CD1c-positive myeloid dendritic cell (primary cell): ENCODE measurements at regions not wholly inside any gene's neighbourhood (a gene's known extent, or its start where the extent isn't known, plus 50 kb on each side); places are given as distances from the start of the nearest gene placed in this dataset.
A peak's percentile ranks its signal among the peaks of the same experiment; 100 is the strongest.

Source experiments
- DNase-seq: peaks from one replicate; pipeline ENCODE4 v3.0.0-alpha.2; 2016; ENCODE audit errors: extremely low spot score

DNA sequence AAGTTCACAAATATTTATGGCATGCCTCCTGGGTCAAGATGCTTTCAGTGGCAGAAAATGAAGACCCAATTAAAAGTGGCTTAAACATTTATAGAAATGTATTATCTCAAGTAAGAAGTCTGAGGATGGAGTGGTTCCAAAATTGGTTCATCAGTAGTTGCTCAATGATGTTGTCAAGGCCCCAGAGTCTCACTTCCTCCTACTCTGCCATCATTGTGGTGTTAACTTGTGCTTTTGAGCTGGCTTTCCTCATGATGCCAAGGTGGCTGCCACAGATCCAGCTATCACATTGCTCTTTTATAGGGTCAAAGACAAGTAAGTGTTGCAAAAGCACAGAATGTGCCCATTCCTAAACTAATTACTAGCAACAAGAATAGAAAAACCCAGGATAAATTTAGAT, 404.6 kb upstream of the NRP1 start:
- DNase-seq = peak; percentile 39

DNA sequence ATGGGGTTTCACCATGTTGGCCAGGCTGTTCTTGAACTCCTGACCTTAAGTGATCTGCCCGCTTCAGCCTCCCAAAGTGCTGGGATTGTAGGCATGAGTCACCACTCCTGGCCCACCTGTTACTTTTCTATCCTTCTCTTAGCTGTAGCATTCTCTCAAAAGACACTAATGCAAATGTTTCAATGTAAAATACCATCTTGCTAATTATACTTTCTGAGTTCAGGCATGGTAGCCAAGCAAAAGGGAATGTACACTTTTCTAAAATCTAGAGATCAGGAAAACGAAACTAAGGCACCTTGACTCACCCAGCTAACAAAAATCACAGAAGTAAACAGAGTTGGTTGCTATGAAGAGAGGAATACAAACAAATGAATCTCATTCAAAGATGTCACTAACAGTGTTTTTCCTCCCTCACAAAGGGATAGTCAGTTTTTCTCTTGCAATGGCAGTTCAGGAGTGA, 401.0 kb upstream of the NRP1 start:
- DNase-seq = no peak

DNA sequence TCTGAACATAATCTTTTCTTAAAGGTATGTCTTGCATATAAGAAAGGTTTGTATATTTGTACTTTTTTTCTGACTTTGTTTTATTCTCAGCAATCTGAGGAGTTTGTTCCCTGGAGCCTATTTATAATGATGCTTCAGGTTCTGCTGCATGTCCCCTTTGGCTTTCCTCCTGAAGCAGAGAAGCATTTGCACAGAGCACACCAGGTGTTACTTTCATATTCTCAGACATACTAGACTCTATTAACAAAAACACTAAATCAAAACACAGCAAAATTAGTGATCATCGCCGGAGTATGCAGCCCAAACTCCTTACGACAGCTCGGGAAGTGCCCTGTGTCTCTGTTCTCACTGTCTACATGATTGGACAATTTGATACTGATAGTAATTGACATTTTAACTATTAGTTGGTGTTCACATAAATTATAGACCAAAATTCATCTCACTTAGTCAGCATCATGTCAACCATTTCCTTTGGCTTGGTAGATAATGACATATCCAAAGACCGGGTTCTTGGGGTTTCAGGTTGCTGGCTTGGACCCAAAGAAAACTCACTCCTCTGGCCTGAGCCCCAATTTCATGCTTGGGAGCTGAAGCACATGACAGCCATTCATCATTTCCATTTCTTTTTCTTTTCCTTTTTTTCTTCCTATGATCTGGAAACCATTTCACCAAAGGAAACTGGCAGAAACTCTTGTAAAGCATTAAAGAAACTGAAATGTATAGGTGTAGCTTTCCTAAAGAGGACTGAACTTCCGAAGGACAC, 400.1 kb upstream of the NRP1 start:
- DNase-seq = no peak

DNA sequence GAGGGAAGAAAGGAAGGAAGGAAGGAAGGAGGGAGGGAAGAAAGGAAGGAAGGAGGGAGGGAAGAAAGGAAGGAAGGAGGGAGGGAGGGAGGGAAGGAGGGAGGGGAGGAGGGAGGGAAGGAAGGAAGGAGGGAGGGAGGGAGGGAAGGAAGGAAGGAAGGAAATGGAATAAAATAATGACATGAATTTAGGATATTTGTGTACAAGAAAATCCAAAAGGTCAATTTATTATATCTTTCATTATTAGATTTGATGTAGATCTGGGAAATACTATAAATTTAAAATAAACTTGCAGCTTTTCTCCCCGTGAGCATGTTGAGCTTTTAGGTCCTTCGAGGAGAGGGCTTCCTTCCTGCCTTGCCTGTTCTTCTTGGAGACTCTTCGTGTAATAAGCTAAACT, 398.6 kb upstream of the NRP1 start:
- no peak for DNase-seq

DNA sequence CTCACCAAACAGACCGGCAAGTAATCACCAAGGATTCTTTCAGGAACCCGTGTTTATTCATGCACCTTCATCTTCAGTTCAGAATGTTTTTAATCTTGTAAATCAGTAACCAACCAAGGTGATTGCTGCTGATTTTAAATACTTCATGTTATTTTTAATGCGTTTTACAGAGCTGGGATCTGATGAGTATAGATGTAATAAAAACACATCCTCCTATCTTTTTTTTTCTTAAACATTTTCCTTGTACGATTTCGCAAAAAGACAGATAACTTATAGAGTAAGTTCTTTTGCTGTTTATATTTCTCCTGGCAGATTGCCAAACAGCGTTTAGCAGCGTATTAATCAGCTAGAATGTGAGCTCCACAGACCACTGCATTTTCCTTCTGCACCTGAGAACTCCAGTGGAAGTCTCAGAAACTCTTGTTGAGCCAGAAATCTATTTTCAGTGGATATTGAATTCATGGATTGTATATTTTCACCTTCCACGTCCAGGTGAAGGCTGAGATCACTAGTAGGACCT, 397.8 kb upstream of the NRP1 start:
- no peak for DNase-seq

DNA sequence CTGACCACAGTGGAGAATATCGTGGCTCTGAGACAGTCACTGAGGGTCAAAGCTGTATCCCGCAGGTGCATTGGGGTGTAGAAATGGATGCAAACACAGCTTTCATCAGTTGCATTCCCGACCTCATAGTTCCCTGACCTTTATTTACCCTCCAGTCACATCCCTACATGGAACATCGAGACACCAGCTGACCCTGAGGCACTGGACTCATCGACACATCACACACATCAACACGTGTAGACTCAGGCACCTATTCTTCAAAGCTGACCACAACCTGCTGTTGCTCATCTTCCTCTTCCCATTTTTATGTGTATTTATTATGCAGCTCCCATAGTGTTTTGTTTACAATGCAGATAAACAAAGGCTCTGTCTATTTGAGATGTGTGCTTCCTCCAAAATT, 396.9 kb upstream of the NRP1 start:
- DNase-seq = no peak

DNA sequence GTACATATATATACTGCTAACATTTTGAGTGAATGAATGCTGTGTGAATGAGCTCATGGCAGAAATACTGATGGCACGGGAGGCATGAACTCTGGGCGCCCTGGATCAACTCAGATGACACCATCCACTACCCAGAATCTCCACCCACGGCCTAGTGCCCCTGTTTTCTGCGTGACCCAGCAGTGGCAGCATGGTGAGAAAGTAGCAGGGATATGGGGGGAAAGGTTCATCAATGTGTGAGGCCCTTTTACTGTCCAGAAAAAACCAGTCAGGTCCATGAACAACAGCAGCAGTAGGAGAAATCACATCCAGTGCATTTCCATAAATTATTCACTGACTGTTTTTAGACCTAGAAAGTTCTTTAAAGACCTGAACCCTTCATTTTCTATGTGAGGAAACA, 391.0 kb upstream of the NRP1 start:
- no peak for DNase-seq

DNA sequence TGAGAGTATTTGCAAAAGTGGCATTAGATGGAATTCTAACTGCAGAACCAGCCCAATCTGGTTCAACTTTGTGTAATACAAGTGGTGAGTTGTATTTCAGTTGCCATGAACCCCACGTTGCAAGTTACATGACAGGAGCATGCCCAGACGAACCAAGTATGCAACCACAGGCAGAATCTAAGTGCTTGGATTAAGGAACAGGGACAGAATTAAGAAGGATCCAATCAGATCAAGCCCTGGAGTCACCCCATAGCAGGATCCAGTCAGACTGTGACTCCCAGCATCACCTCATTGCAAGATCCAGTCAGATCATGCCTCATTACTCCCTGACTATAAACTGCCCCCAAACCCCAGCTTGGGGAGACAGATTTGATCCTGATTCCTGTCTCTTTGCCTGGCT, 388.7 kb upstream of the NRP1 start:
- DNase-seq = no peak

DNA sequence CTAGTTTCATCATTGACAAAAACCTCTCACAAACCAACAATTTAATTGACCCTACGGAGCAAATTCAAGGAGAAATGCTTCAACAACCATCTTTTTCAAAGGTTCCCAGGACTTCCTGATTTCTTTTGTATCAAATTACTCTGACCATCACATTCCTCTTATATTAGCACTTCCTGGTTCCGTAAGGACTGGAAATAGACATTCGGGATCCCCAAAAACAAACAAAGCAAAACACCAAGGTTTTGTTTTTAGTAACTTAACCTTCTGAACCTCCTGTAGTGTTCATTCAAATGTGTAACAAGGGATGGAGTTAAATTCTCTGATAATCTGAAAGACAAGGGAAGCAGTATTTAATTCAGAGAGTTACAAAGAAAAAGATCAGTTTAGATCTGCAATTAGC, 387.6 kb upstream of the NRP1 start:
- DNase-seq = no peak

DNA sequence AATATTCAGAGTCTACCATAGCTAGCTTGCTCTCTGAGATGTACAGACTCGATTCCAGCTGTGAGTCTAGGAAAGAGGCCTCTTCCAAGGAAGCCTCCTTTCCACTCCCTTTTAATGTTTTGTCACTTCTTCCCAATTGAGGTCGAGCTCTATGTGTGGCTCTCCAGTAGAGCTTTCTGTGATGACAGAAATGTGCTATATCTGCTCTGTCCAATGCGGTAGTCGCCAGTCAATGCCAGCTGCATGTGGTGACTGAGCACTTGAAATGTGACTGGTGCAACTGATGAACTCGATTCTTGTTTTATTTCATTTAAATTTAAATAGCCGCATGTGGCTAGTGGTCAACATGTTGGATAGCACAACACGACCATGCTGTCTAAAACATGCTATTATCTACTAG, 387.0 kb upstream of the NRP1 start:
- no peak for DNase-seq

DNA sequence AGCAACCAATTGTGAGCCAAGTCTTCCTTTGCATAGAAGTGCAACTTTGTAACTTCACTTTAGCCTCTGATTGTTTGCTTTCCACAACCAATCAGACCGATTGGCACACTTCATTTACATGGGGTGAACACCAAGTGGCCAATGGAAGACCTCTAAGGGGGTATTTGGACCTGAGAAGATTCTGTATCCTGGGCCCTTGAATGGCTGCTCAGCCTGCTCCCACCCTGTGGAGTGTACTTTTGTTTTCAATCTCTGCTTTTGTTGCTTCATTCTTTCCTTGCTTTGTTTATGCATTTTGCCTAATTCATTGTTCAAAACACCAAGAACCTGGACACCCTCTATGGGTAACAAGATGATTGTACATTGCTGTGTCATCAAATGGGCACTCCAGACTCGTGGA, 385.7 kb upstream of the NRP1 start:
- DNase-seq = no peak

DNA sequence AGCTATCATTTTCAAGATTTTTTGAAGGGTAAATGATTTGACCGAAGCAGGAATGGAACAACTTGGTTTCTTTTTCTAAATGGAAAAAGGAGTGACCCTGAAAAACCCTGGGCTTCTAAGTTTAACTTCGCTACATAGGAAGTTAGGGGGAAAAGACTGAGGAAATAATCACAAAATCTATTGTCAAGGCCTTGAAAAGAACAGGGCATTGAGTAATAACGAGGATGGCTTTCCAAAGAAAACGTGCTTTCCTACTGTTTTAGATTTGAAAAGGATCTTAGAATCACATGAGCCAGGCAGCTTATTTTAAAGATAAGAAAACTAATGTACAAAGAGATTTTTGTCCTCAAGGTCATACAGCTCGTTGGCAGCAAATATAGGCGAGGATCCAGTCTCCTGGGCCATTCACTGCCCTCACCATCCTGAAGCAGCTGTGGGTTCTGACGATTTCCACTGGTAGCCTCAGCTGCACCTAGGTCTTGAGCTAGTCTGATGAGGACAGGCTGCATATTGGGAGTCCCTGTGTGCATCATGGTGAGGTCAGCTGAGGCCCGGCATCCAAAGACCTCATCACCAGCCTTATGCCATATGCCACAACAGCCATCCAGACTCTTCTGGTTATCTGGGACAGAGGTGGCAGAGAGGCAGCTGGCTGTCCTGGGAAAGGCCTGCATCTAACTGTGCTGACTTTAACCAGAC, 384.7 kb upstream of the NRP1 start:
- DNase-seq = no peak

DNA sequence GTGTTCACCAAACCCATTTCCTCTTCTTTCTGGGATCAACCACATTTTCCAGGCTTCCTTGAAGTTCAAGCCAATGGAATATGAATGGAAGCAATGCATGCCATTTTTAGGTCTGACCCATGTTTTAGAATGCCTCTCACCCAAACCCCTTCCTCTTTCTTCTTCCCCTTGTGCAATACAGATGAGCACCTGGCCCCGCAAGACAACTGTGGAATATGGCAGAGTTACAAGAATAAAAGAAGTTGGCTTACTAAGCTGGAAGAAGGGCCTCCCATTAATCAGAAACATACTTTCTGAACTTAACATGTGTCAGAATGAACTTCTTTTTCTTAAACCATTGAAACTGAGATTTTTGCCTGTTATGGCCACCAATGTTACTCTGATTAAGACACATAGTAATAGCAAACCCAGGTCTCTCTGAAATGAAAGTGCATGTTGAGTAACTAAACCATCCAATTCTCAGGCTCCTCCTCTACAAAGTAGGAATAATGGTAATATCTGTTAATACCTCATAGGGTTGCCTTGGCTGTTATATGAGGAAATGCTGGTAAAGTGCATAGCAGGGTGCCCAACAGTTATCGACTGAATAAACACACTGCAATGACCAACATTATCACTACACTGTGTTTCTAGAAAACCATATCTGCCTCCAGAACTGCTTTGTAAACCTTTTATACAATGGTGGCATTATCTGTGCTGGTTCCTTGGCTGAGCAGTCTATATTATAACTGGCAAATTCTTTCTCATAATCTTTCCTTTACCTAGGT, 382.2 kb upstream of the NRP1 start:
- DNase-seq = no peak

DNA sequence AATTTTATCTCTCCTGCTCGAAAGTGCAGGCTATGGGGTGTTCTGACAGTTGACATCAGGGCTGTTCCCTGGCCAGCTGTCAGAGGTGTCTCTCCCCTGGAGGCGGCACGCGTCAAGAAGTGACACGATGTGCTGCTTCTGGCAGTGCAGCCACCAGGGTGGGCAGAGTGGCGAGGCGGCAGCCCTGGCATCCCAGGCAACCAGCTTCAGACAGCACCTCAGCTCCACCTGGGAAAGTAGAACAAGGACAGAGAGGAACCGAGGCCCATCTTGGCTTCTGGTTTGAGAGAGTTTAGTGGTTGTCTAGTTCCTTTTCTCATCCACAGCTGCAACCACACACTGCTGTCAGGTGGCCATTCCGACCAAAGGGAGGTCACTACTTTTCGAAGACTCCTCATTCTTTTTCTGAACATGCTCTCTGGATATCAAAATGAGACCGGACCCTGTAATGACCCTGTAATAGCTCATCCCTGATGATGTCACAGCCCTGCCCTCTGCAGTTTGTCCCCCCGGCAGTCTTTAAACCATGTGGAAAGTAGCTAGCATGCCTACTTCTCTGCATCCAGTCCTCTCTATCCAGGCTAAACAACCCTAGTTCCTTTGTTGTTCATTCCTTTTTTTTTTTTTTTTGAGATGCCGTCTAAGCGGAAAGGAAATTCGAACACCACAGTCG, 381.0 kb upstream of the NRP1 start:
- DNase-seq = no peak

DNA sequence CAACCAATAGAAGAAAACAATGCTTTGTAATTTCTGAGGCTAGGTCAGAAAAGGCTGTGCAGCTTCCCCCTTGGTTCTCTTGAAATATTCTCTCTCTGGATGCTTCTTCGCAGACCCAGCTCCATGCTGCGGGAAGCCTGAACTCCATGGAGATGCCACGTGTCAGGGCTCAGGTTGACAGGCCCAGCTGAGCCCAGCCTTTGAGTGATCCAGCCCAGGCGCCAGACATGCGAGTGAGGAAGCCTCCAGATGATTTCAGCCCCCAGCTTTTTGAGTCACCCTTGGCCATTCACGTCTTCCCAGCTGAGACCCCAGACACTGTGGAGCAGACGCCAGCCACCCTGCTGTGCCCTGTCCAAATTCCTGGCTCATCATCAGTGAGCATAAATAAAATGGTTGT, 378.4 kb upstream of the NRP1 start:
- DNase-seq = no peak

DNA sequence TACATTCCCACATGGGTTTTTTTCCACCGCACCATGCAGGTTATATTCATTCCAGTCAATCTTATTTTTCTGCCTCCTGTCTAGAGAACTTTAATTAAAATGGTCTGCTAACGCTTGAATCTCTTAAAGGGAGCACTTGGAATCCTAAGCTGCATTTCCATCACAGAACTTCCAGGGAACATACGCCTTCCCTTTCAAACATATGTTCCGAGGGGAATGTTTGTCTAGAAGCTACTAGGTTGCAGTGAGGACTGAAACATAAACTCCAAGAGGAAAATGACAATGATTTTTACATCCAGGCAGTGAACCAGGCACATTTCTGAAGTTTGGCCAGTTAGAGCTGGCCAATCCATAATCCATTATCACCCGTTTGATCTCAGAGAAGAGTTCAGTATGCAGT, 375.5 kb upstream of the NRP1 start:
- no peak for DNase-seq

DNA sequence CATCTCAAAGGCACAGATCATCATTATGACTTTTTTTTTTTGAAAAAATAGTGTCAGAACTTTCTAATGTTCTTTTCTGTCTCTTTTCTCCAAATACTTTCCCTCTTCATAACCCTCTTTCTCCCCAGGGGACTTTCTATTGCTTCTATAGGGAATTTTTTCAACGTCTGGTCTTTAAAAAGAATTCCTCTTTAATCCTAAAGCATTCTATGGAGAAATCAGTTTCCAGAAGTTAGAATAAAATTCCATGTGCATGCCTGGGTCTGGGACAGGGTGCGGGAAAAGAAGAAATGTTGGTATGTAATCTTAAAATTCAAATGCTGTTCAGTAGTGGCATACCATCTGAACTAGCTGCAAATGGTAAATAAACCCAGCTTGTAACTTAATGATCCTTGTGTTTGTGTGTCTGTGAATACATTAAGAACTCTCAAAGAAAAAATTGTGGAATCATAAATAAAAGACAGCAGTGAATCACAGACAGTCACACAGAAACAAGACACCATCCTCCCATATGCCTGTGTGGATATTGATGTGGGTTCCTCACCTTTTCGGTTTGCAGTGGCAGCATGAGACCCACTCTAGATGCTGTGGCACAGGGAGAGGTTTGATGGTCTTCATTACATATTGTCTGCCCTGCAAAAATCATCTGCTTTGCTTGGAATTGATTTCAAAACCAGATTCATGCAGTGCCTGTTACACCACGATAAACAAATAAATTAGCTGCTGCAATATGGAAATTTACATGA, 374.7 kb upstream of the NRP1 start:
- DNase-seq = no peak

DNA sequence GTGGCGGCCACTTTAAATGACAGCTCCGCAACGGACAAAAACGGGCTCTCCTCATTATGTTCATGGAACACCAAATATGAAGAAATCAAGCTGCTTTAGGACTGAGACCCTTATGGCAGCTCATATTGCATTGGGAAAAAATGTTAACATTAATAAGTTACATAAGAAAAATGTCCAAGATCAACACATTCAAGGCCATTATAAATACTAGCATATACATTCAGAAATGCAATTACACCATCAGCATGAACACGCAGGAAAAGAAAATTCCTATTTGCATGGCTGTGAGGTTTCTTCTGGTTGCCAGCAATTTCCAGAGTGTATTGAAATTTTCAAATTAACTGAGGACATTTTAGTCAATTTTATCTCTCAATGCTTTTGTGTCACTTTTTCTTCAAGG, 374.1 kb upstream of the NRP1 start:
- DNase-seq = no peak

DNA sequence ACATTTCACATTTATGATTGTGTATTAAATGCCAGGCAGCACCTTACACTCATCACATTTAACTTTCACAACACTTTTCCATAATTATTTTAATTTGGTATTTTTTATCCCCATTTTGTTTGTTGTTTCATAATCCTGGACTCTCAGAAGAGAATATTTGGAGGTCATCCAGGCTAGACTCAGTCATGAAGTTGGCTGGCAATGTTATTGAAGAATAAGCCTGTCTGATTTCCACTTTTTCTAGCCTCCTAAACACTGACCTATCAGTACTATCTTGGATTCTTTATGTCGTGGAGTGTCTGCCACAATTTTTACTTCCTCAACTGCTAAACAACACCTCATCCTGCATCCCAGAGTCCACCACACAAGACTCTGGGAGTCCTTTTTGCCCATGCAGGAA, 372.3 kb upstream of the NRP1 start:
- no peak for DNase-seq

DNA sequence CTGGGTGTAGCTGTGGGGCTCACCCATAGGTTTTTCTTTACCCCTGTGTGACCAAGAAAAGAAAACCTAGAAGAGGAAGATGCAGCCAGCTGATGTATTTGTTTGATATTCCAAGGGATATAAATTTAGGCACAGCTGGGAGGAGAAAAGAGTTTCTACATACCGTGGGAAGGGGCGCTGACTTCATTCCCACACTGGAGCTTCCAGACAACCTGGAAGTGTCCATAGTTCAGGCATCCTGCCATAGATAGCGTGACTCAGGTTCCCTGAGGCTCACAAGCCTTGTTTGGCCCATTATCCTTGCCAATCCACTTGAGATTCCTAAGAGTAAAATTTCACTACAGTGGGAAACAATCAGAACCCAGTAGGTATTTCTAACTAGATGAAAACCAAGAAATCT, 371.7 kb upstream of the NRP1 start:
- no peak for DNase-seq

DNA sequence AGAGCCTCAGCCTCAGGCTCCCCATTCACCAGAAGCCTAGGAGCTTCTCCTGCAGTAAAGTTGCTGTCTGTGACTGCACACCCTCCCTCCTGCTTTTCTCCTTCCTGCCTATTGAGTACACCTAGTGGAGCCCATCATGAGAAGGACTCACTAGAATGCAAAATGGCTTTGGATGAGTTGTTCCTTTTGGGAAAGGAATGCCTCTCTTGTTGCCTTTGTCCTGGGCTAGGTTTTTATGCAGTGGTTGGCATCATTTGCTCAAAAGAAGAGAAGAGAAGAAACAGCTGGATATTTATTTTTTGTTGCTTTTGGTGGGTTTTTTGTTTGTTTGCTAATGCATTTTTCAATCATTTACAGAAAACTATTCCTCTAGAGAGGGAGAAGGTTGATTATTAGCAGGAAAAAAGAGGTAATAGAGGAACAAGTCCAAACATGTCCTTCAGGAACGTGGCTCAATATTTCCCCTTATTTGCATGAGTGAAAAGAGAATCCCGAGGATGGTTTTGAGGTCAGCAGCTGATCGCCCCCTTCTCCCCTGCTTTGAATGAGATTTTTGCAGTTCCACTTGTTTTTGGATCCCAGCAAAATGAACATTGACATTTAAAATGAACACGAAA, 369.9 kb upstream of the NRP1 start:
- no peak for DNase-seq
